ENCODE measurements at regions not wholly inside any gene's neighbourhood (a gene's known extent, or its start where the extent isn't known, plus 50 kb on each side); places are given as distances from the start of the nearest gene placed in this dataset.

GRCh38 chr5:152094716-152095115, 170.1 kb upstream of the GLRA1 start:
- TF ChIP-seq, protein P1, sequence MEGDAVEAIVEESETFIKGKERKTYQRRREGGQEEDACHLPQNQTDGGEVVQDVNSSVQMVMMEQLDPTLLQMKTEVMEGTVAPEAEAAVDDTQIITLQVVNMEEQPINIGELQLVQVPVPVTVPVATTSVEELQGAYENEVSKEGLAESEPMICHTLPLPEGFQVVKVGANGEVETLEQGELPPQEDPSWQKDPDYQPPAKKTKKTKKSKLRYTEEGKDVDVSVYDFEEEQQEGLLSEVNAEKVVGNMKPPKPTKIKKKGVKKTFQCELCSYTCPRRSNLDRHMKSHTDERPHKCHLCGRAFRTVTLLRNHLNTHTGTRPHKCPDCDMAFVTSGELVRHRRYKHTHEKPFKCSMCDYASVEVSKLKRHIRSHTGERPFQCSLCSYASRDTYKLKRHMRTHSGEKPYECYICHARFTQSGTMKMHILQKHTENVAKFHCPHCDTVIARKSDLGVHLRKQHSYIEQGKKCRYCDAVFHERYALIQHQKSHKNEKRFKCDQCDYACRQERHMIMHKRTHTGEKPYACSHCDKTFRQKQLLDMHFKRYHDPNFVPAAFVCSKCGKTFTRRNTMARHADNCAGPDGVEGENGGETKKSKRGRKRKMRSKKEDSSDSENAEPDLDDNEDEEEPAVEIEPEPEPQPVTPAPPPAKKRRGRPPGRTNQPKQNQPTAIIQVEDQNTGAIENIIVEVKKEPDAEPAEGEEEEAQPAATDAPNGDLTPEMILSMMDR (IDR thresholded peaks at IDR 0.05 in 4 of 5, conservative IDR thresholded peaks at IDR 0.05 in 1 of 5) = no peak
- no peak for TF ChIP-seq POLR2A (IDR thresholded peaks at IDR 0.05)
- Histone ChIP-seq H3K4me1 (no peaks in the 10 kb centered on the region), H3K36me3 (no peaks in the 10 kb centered on the region), H3K27me3 (no peaks in the 10 kb centered on the region), H3K27ac (no peak overlapping the region), H3K4me3 (no peak overlapping the region), H3K9me3 (no peaks in the 10 kb centered on the region)
- intact Hi-C loops (cut with DNase I; ENCODE audit: low total_unique reads) (no loop called here), in situ Hi-C loops (cut with MboI; ENCODE audit: low sequenced_read_pairs in 4 of 4) (no loop called here)
- ATAC-seq (no peak), DNase-seq (no peak)

DNA sequence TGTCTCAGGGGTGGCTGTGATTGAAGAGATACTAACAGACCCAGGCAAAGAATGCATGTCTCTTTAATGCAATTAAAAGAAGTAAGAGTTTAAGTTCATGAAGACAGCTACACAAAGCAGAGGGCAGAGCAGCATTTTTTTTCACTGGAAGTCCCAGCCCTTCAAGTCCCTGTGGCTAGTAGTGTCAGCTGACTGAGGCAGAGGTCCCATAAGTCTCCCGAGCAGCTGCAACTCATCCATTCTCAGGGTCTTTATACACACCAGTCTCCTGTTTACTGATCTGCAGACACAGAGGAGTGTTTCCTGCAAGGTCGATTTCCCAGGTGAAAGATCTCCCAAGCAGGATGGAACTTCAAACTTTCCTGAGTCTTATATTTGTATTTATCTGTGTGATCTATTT, 169.4 kb upstream of the GLRA1 start:
- H3K27me3 ChIP-seq = no peaks in the 10 kb centered on the region
- ATAC-seq (no peak), DNase-seq (no peak)
- in situ Hi-C loops (cut with MboI; ENCODE audit: low sequenced_read_pairs in 4 of 4) = no loop called here
- TF ChIP-seq, protein P1 (IDR thresholded peaks at IDR 0.05 in 4 of 5, conservative IDR thresholded peaks at IDR 0.05 in 1 of 5) = no peak
- TF ChIP-seq POLR2A (IDR thresholded peaks at IDR 0.05) = no peak
- no peaks in the 10 kb centered on the region for H3K36me3 ChIP-seq
- H3K4me3 ChIP-seq = no peak overlapping the region
- intact Hi-C loops (cut with DNase I; ENCODE audit: low total_unique reads) = no loop called here
- H3K27ac ChIP-seq = no peak overlapping the region
- no peaks in the 10 kb centered on the region for H3K4me1 ChIP-seq
- no peaks in the 10 kb centered on the region for H3K9me3 ChIP-seq

GRCh38 chr5:152092580-152092979, 167.9 kb upstream of the GLRA1 start:
- no peak for DNase-seq
- H3K4me1 ChIP-seq = no peaks in the 10 kb centered on the region
- intact Hi-C loops (cut with DNase I; ENCODE audit: low total_unique reads) = no loop called here
- H3K9me3 ChIP-seq = no peaks in the 10 kb centered on the region
- H3K27ac ChIP-seq = no peak overlapping the region
- no peaks in the 10 kb centered on the region for H3K36me3 ChIP-seq
- no peak for TF ChIP-seq POLR2A (IDR thresholded peaks at IDR 0.05)
- TF ChIP-seq, protein P1 (IDR thresholded peaks at IDR 0.05 in 4 of 5, conservative IDR thresholded peaks at IDR 0.05 in 1 of 5) = no peak
- no peak overlapping the region for H3K4me3 ChIP-seq
- H3K27me3 ChIP-seq = no peaks in the 10 kb centered on the region
- no peak for ATAC-seq
- in situ Hi-C loops (cut with MboI; ENCODE audit: low sequenced_read_pairs in 4 of 4) = no loop called here

GRCh38 chr5:152089644-152090043, 165.0 kb upstream of the GLRA1 start:
- no peaks in the 10 kb centered on the region for H3K36me3 ChIP-seq
- no peak overlapping the region for H3K4me3 ChIP-seq
- H3K9me3 ChIP-seq = no peaks in the 10 kb centered on the region
- H3K27me3 ChIP-seq = no peaks in the 10 kb centered on the region
- TF ChIP-seq POLR2A (IDR thresholded peaks at IDR 0.05) = no peak
- TF ChIP-seq, protein P1 (IDR thresholded peaks at IDR 0.05 in 4 of 5, conservative IDR thresholded peaks at IDR 0.05 in 1 of 5) = no peak
- intact Hi-C loops (cut with DNase I; ENCODE audit: low total_unique reads) (no loop called here), in situ Hi-C loops (cut with MboI; ENCODE audit: low sequenced_read_pairs in 4 of 4) (no loop called here)
- no peak for ATAC-seq
- H3K27ac ChIP-seq = no peak overlapping the region
- no peak for DNase-seq
- H3K4me1 ChIP-seq = no peaks in the 10 kb centered on the region

DNA sequence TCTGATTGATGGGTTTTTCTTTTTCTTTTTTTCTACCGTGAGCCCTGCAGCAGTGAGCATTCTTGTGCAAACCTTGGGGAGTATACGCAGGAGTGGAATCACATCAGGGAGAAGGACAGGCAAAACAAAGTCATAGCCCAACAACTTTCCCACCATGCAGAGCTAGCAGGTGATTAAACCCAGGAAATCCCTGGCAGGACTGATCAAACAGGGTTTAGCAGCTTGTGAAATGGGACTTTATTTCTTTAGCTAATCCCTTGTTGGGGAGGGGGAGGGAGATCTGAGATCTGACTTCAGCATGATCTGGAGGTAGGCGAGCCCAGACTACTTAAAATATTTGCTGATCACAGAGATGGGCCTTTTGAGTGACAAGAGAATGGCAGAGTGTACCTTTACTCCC, 162.0 kb upstream of the GLRA1 start:
- no peak for ATAC-seq
- intact Hi-C loops (cut with DNase I; ENCODE audit: low total_unique reads) (no loop called here), in situ Hi-C loops (cut with MboI; ENCODE audit: low sequenced_read_pairs in 4 of 4) (no loop called here)
- DNase-seq = no peak
- Histone ChIP-seq H3K27ac (no peak overlapping the region), H3K4me1 (no peaks in the 10 kb centered on the region), H3K4me3 (no peak overlapping the region), H3K27me3 (no peaks in the 10 kb centered on the region), H3K36me3 (no peaks in the 10 kb centered on the region), H3K9me3 (no peaks in the 10 kb centered on the region)
- TF ChIP-seq POLR2A (IDR thresholded peaks at IDR 0.05) = no peak
- TF ChIP-seq, protein P1 (IDR thresholded peaks at IDR 0.05 in 4 of 5, conservative IDR thresholded peaks at IDR 0.05 in 1 of 5) = no peak
